ENCODE measurements at regions not wholly inside any gene's neighbourhood (a gene's known extent, or its start where the extent isn't known, plus 50 kb on each side); places are given as distances from the start of the nearest gene placed in this dataset.

GRCh38 chr22:23376256-23376655 is 195.9 kb downstream of the BCR start:
- no peak overlapping the region for H3K4me3 ChIP-seq
- no peaks in the 10 kb centered on the region; a peak in 1 of 22 replicates for H4K20me1 ChIP-seq
- H3K36me3 ChIP-seq = no peaks in the 10 kb centered on the region
- no peaks in the 10 kb centered on the region; a peak in 1 of 20 replicates for H3K4me1 ChIP-seq
- H3K27me3 ChIP-seq = no peaks in the 10 kb centered on the region
- H3K9ac ChIP-seq = no peak overlapping the region
- no peaks in the 10 kb centered on the region for H3K9me3 ChIP-seq (replicated peaks in 1 of 11)
- TF ChIP-seq Cebpa-rat (IDR thresholded peaks at IDR 0.05) = no peak
- H3K27ac ChIP-seq = no peak overlapping the region
- H3K4me2 ChIP-seq = no peak overlapping the region

DNA sequence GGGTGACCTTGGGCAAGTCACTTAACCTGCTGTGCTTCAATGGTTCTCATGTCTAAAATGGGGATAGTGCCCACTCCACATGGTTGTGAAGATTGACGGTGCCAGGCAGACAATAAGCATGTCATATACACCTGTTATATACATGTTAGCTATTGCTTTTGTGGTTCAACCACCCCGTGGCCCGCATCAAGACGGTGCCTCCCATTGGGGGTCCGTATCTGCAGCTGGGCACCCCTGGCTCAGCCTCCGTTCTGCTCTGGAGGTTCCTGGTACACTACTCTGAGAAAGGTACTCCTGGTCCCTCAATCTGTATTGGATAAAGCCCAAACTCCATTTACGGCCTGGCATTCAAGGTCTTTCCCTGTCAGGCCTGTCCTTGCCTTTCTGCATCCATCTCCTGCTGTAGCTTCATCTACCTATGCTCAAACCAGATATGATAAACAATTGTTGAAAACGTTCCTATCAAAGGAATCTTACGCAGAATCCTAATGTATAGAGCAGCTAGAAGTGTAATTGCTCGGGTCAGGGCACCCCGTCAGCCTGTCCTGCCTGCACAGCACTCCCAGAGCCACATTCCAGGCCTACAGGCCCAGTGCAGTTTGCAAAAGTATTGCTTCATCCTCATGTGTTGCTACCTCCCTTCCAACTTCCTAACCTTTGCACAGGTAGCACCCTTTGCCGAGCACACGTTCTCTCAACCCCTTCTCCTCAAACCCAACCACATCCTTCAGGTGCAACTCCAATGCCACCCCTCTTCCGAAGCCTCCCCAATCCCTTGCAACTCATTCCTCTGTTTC is 194.9 kb downstream of the BCR start:
- no peak for TF ChIP-seq Cebpa-rat (IDR thresholded peaks at IDR 0.05)
- Histone ChIP-seq H4K20me1 (no peaks in the 10 kb centered on the region; a peak in 1 of 22 replicates), H3K27ac (no peak overlapping the region), H3K4me2 (no peak overlapping the region), H3K4me1 (no peaks in the 10 kb centered on the region; a peak in 1 of 20 replicates), H3K27me3 (no peaks in the 10 kb centered on the region), H3K9me3 (replicated peaks in 1 of 11) (no peaks in the 10 kb centered on the region), H3K9ac (no peak overlapping the region), H3K36me3 (no peaks in the 10 kb centered on the region), H3K4me3 (no peak overlapping the region)

DNA sequence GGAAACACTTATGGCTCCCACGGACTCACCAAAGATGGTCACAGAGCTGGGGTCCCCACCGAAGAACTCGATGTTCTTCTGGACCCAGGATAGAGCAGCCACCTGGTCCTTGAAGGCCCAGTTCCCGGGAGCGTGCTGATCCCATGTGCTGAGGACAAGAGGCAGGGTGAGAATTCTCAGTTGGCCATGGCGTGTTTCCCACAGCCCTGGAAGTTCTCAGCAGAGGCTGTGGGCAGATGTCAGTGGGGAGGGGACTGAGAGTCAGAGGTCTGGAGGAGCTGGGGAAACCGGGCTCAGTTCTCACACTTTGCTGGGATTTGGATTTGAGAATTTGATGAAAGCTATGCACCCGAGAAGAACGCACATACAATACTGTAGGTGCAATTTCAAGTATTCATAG is 193.3 kb downstream of the BCR start:
- no peak overlapping the region for H3K27ac ChIP-seq
- no peak overlapping the region for H3K9ac ChIP-seq
- no peak overlapping the region for H3K4me2 ChIP-seq
- no peaks in the 10 kb centered on the region; a peak in 1 of 20 replicates for H3K4me1 ChIP-seq
- no peaks in the 10 kb centered on the region for H3K36me3 ChIP-seq
- H3K4me3 ChIP-seq = no peak overlapping the region
- no peaks in the 10 kb centered on the region for H3K9me3 ChIP-seq (replicated peaks in 1 of 11)
- no peaks in the 10 kb centered on the region; a peak in 1 of 22 replicates for H4K20me1 ChIP-seq
- no peaks in the 10 kb centered on the region for H3K27me3 ChIP-seq
- no peak for TF ChIP-seq Cebpa-rat (IDR thresholded peaks at IDR 0.05)

DNA sequence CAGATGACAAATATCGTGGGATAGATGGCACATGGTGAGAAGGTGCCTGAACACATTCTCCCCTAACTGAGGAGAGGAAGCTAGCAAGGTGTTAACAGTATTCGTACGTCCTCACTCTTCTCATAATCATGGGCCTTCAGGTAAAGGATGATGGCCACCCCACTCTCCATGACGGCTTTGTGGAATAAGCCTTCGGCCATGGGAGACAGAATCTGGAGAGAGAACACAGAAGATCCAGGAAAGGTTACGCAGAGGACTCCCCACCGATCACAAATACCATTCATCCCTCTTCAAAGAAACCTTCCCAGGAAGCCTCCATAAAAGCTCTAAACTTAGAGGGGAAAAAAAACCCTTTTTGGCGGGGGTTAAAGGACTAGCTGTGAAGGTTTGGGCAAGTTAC is 189.9 kb downstream of the BCR start:
- Histone ChIP-seq H3K4me2 (no peak overlapping the region), H4K20me1 (no peaks in the 10 kb centered on the region), H3K27ac (no peak overlapping the region), H3K36me3 (no peaks in the 10 kb centered on the region), H3K9ac (no peak overlapping the region), H3K4me1 (no peaks in the 10 kb centered on the region), H3K27me3 (no peaks in the 10 kb centered on the region; a peak in 1 of 22 replicates), H3K9me3 (replicated peaks in 1 of 11) (no peaks in the 10 kb centered on the region), H3K4me3 (no peak overlapping the region)
- no peak for TF ChIP-seq Cebpa-rat (IDR thresholded peaks at IDR 0.05)

- Histone ChIP-seq H3K4me2 (no peak overlapping the region), H3K4me1 (no peaks in the 10 kb centered on the region), H3K9ac (no peak overlapping the region), H3K36me3 (no peaks in the 10 kb centered on the region), H3K4me3 (no peak overlapping the region), H3K9me3 (replicated peaks in 1 of 11) (no peaks in the 10 kb centered on the region), H3K27ac (no peak overlapping the region), H3K27me3 (no peaks in the 10 kb centered on the region; a peak in 1 of 22 replicates), H4K20me1 (no peaks in the 10 kb centered on the region)
- no peak for TF ChIP-seq Cebpa-rat (IDR thresholded peaks at IDR 0.05)
These were observed 188.9 kb downstream of the BCR start for GRCh38 chr22:23369054-23369685.
